GM12878 (cell line): ENCODE measurements at regions not wholly inside any gene's neighbourhood (a gene's known extent, or its start where the extent isn't known, plus 50 kb on each side); places are given as distances from the start of the nearest gene placed in this dataset.

Experiments
- ATAC-seq: fragments of 200-7000 bp; cut with Tn5 transposase; 3 replicates; pipeline ENCODE4 v1.9.1; 2020; ENCODE audit warnings: mild to moderate bottlenecking, moderate library complexity
- BruUV-seq: library from RNA; stranded (reverse); fragments of 400-500 nt; replicated peaks from 2 replicates; lab custom pipeline; 2021; lab: Mats Ljungman, UMichigan
- CTCF ChIA-PET: fragments of 300-600 bp; sonication (Branson Sonifier 250); formaldehyde crosslinking; extraction: SDS; loops from one replicate; lab custom pipeline; 2021; ENCODE audit warnings: inconsistent platforms; lab: Yijun Ruan, JAX
- POLR2A ChIA-PET: fragments of 350-600 bp; formaldehyde crosslinking; extraction: SDS; loops from one replicate; lab custom pipeline; 2021; ENCODE audit warnings: inconsistent platforms; lab: Charles Lee
- RAD21 ChIA-PET: fragments of 300-600 bp; sonication (Branson Sonifier 250); formaldehyde crosslinking; loops from one replicate; lab custom pipeline; 2023; ENCODE audit warnings: antibody characterized with exemption; ENCODE audit not compliant: unreplicated experiment; lab: Charles Lee
- SMC1A ChIA-PET: fragments of 300-600 bp; sonication (Branson Sonifier 250); formaldehyde crosslinking; loops from one replicate; lab custom pipeline; 2023; ENCODE audit not compliant: unreplicated experiment, uncharacterized antibody; lab: Charles Lee
- DNase-seq: peaks from one replicate; pipeline ENCODE4 v3.0.0-alpha.2; 2011; ENCODE audit warnings: low read depth, low spot score
- FAIRE-seq: peaks from 3 replicates; lab custom pipeline; 2011; peaks lifted over from hg19 to GRCh38; lab: Jason Lieb, UNC
- H2AFZ ChIP-seq: 2 replicates; pipeline ENCODE4 v1.6.0; 2011; ENCODE audit warnings: low read depth, low read length, control low read depth; ENCODE audit not compliant: control insufficient read depth
- H3K27ac ChIP-seq: 2 replicates; pipeline ENCODE4 v1.5.1; 2011; ENCODE audit warnings: control low read depth; ENCODE audit not compliant: control insufficient read depth, insufficient read depth
- H3K27me3 ChIP-seq, 2 experiments: replicated peaks in 1 of 2; 2 replicates each; pipeline versions ENCODE4 v1.6.0 to v1.6.1; 2011; ENCODE audit warnings: low read length in 1 of 2; ENCODE audit not compliant: control insufficient read depth in 2 of 2, insufficient read depth in 2 of 2
- H3K36me3 ChIP-seq, 2 experiments: 2 replicates each; pipeline ENCODE4 v1.5.1; 2011; ENCODE audit warnings: low read length in 1 of 2; ENCODE audit not compliant: control insufficient read depth in 2 of 2, insufficient read depth in 2 of 2
- H3K4me1 ChIP-seq: 2 replicates; pipeline ENCODE4 v1.6.1; 2011; ENCODE audit warnings: mild to moderate bottlenecking, low read length, moderate library complexity, mixed read lengths; ENCODE audit not compliant: control insufficient read depth, insufficient read depth
- H3K4me2 ChIP-seq: 2 replicates; pipeline ENCODE4 v1.6.0; 2011; ENCODE audit warnings: control low read depth; ENCODE audit not compliant: control insufficient read depth, insufficient read depth
- H3K4me3 ChIP-seq: fragments of 200-600 bp; sonication (generic); 2 replicates; pipeline ENCODE4 v1.5.1; 2016
- H3K79me2 ChIP-seq: 2 replicates; pipeline ENCODE4 v1.6.0; 2011; ENCODE audit warnings: low read length; ENCODE audit not compliant: control insufficient read depth, insufficient read depth
- H3K9ac ChIP-seq: 2 replicates; pipeline ENCODE4 v1.8.0; 2011; ENCODE audit warnings: low read length, control low read depth, mixed read lengths; ENCODE audit not compliant: control insufficient read depth, insufficient read depth
- H3K9me3 ChIP-seq: replicated peaks from 3 replicates; pipeline ENCODE4 v1.5.1; 2011; ENCODE audit warnings: mild to moderate bottlenecking, low read length; ENCODE audit not compliant: control insufficient read depth, insufficient read depth
- H4K20me1 ChIP-seq: 2 replicates; pipeline ENCODE4 v1.6.0; 2011; ENCODE audit not compliant: control insufficient read depth, insufficient read depth
- CREM ChIP-seq: IDR thresholded peaks from 2 replicates; pipeline ENCODE4 v1.6.1; 2014; ENCODE audit warnings: antibody characterized with exemption, low read depth
- EP300 ChIP-seq, 2 experiments: fragments of 150-350 bp in 1 of 2; IDR thresholded peaks; 2 replicates each; pipeline ENCODE4 v1.6.1; 2011 to 2012; ENCODE audit warnings: low read depth in 2 of 2, low read length in 2 of 2, borderline replicate concordance in 1 of 2, improper control_type of control experiment in 1 of 2, inconsistent platforms in 1 of 2; ENCODE audit not compliant: control insufficient read depth in 1 of 2
- FOXM1 ChIP-seq: IDR thresholded peaks from 2 replicates; pipeline ENCODE4 v1.6.1; 2012; ENCODE audit warnings: low read depth, mild to moderate bottlenecking, inconsistent platforms, low read length, moderate library complexity
- JUNB ChIP-seq: IDR thresholded peaks from 2 replicates; pipeline ENCODE4 v1.6.1; 2016; ENCODE audit warnings: antibody characterized with exemption, mild to moderate bottlenecking
- MXI1 ChIP-seq: fragments of 150-350 bp; IDR thresholded peaks from 2 replicates; pipeline ENCODE4 v1.6.1; 2011; ENCODE audit warnings: low read depth, mild to moderate bottlenecking, inconsistent platforms, low read length, improper control_type of control experiment
- NR2C2 ChIP-seq: IDR thresholded peaks from 2 replicates; pipeline ENCODE4 v1.6.1; 2011; ENCODE audit warnings: borderline replicate concordance, low read depth; ENCODE audit not compliant: control insufficient read depth, insufficient read length
- RFX5 ChIP-seq: IDR thresholded peaks from 2 replicates; pipeline ENCODE4 v1.6.1; 2011; ENCODE audit warnings: low read depth, low read length, improper control_type of control experiment
- TCF3 ChIP-seq: IDR thresholded peaks from 2 replicates; pipeline ENCODE4 v1.6.1; 2012; ENCODE audit warnings: low read depth, mild to moderate bottlenecking, low read length, borderline replicate concordance; ENCODE audit not compliant: insufficient read depth
- YBX1 ChIP-seq: fragments of 450-650 bp; IDR thresholded peaks from 2 replicates; pipeline ENCODE4 v1.6.1; 2016; ENCODE audit warnings: antibody characterized with exemption
- ZNF207 ChIP-seq: fragments of 450-650 bp; IDR thresholded peaks from 2 replicates; pipeline ENCODE4 v1.6.1; 2014; ENCODE audit warnings: antibody characterized with exemption, mild to moderate bottlenecking, borderline replicate concordance
- ZNF622 ChIP-seq: fragments of 450-650 bp; IDR thresholded peaks from 2 replicates; pipeline ENCODE4 v1.6.1; 2017; ENCODE audit warnings: mild to moderate bottlenecking, inconsistent platforms
- WGBS: methylation state at CpG from one replicate; pipeline ENCODE4 v1.1.6; 2016; ENCODE audit warnings: low lambda C conversion rate; ENCODE audit not compliant: insufficient replicate concordance, insufficient coverage; ENCODE audit errors: missing lambda C conversion rate; 5-methylcytosine and 5-hydroxymethylcytosine counted together
- in situ Hi-C: fragments of 300-500 bp; cut with MboI; formaldehyde crosslinking; loops from 9 replicates; pipeline ENCODE4 v1.14.3; 2018; ENCODE audit warnings: mixed read lengths
- intact Hi-C: fragments of 100-400 bp; cut with micrococcal nuclease; formaldehyde crosslinking; loops from one replicate; pipeline ENCODE4 v1.14.2; 2022; ENCODE audit not compliant: unreplicated experiment
- TF ChIP-seq, protein P1 (sequence below): IDR thresholded peaks from 2 replicates; pipeline ENCODE4 v1.6.1; 2011; ENCODE audit warnings: low read depth, mild to moderate bottlenecking, low read length, moderate library complexity, borderline replicate concordance; ENCODE audit errors: extremely low read depth
- TF ChIP-seq, protein P2 (sequence below): fragments of 450-650 bp; IDR thresholded peaks from 2 replicates; pipeline ENCODE4 v1.6.1; 2016; ENCODE audit warnings: mild to moderate bottlenecking

DNA sequence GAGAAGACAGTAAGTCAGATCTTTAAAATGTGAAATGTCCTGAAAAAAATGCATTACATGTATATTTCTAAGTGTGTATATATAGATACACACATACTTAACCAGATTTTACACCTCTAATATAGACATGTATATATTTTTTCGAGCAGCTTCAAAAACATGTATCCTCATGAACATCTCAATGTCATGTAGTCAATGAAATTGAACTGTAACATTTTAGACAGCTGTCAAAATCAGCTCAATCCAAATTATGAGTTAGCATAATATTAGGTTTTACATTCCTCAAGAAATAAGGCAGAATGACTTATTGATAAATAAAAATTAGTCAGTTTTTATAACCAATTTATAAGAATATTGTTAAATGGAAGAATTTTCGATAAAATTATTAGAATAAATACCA, 665.7 kb downstream of the BRINP3 start:
- H3K9ac ChIP-seq: no peak overlapping the region
- RAD21 ChIA-PET: no interaction called here
- SMC1A ChIA-PET: no interaction called here
- TF ChIP-seq ZNF207 (no peak), FOXM1 (no peak), EP300 (IDR thresholded peaks at IDR 0.05; ENCODE audit: borderline replicate concordance in 1 of 2, control insufficient read depth in 1 of 2, low read depth in 2 of 2, low read length in 2 of 2) (no peak), YBX1 (no peak), TCF3 (no peak), MXI1 (no peak), RFX5 (no peak), ZNF622 (no peak), NR2C2 (no peak), JUNB (no peak), CREM (no peak)
- TF ChIP-seq, protein P1, sequence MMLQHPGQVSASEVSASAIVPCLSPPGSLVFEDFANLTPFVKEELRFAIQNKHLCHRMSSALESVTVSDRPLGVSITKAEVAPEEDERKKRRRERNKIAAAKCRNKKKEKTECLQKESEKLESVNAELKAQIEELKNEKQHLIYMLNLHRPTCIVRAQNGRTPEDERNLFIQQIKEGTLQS: no peak
- TF ChIP-seq, protein P2, sequence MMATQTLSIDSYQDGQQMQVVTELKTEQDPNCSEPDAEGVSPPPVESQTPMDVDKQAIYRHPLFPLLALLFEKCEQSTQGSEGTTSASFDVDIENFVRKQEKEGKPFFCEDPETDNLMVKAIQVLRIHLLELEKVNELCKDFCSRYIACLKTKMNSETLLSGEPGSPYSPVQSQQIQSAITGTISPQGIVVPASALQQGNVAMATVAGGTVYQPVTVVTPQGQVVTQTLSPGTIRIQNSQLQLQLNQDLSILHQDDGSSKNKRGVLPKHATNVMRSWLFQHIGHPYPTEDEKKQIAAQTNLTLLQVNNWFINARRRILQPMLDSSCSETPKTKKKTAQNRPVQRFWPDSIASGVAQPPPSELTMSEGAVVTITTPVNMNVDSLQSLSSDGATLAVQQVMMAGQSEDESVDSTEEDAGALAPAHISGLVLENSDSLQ: no peak
- FAIRE-seq (no peak), ATAC-seq (no peak), DNase-seq (no peak)
- in situ Hi-C loops (no loop called here), intact Hi-C loops (no loop called here)
- 0% methylated on average over 2 of the region's 2 CpGs for WGBS
- H3K4me1 ChIP-seq: no peaks in the 10 kb centered on the region
- H2AFZ ChIP-seq: no peak overlapping the region
- no TSS peak for BruUV-seq
- H3K4me3 ChIP-seq: no peak overlapping the region
- no peaks in the 10 kb centered on the region for H3K27me3 ChIP-seq
- no peak overlapping the region for H3K27ac ChIP-seq
- CTCF ChIA-PET: no interaction called here
- H3K4me2 ChIP-seq: no peak overlapping the region
- H3K79me2 ChIP-seq: no peaks in the 10 kb centered on the region
- H4K20me1 ChIP-seq: no peaks in the 10 kb centered on the region
- no peaks in the 10 kb centered on the region for H3K9me3 ChIP-seq
- POLR2A ChIA-PET: no interaction called here
- no peaks in the 10 kb centered on the region for H3K36me3 ChIP-seq
